Activated CD4-positive, alpha-beta T cell treated with anti-CD3 and anti-CD28 coated beads, Interleukin-2, amount 50 U/mL, for 16 hours (primary cell): ENCODE measurements at regions not wholly inside any gene's neighbourhood (a gene's known extent, or its start where the extent isn't known, plus 50 kb on each side); places are given as distances from the start of the nearest gene placed in this dataset.

ENCODE experiments used
- DNase-seq: peaks from one replicate; pipeline ENCODE4 v3.0.0-alpha.2; 2020

DNA sequence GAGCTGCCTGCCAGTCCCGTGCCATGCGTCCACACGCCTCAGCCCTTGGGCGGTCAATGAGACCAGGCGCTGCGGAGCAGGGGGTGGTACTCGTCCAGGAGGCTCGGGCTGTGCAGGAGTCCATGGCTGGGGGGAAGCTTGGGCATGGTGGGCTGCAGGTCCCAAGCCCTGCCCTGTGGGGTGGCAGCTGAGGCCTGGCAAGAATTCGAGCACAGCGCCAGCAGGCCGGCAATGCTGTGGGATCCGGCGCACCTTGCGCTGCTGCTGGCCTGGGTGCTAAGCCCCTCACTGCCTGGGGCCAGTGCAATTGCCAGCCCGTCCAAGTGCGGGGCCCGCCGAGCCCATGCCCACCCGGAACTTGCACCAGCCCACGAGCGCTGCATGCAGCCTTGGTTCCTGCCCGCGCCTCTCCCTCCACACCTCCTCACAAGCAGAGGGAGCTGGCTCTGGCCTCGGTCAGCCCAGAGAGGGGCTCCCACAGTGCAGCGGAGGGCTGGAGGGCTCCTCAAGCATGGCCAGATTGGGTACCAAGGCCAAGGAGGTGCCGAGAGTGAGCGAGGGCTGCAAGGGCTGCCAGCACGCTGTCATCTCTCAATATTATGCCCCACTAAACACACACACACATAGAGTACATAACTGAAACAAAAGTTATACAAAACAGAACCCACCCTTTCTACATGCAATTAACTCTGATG, 307.7 kb downstream of the LMO4 start:
- DNase-seq, result no peak

DNA sequence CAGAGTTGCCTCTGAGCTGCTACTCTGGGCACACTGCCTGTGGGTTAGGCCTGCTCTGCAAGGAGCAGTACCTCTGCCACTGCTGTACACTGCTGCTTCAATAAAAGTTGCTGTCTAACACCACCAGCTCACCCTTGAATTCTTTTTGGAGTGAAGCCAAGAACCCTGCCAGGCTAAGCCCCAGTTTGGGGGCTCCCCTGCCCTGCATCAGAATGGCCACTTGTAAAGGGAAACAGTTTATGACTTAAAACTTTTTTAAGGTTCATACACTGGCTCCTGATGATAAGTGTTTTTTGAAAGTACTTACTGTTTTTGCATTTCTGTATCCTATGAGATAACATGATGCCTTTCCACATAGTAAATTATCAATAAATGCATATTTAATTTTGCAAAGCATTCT, 310.0 kb downstream of the LMO4 start:
- no peak for DNase-seq

DNA sequence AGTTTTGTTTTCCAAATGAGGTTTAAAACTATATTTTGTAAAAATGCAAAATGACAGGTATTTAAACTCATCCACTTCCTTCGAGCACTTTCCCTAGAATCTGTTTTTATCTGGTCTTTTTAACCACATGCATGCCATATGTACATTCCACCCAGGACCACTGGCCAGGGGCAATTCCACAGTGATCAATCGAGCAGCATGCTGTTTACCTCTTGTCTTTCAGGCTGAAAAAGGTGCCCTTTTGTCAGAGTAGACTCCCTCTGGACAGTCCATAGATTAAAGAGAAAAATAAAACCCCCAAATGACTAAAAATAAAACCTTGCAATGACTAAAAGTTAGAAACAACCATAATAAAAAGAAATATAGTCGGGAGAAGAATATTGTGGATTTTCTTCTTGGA, 313.3 kb downstream of the LMO4 start:
- no peak for DNase-seq

DNA sequence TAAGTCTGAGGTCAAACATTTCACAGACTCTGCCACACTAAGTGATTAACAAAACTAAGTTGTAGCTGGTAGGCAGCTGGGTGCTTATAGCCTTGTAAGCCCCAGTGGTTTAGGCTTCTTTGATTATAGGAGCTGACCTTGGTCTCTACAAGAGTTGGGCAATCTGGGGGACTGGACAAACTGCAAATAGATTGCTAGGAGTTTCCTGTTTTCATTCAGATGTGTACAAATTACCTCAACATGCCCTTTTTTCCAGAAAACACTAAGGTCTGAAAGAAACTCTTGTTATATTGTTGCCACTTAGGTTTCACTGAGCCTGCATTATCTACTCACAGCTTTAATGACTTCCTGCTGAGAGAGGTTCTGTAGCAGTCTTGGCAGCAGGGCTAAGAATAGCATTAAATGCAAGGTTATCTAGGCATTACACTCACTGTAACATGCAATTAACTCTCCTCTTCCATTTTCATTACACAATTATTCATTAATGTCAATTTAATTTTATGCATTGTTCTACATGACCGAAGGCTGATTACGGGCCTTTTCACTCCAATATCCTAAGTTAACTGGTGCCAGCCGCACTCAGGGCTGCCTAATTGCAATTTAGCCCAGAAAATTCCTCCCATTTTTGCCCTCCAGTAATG, 314.0 kb downstream of the LMO4 start:
- no peak for DNase-seq

DNA sequence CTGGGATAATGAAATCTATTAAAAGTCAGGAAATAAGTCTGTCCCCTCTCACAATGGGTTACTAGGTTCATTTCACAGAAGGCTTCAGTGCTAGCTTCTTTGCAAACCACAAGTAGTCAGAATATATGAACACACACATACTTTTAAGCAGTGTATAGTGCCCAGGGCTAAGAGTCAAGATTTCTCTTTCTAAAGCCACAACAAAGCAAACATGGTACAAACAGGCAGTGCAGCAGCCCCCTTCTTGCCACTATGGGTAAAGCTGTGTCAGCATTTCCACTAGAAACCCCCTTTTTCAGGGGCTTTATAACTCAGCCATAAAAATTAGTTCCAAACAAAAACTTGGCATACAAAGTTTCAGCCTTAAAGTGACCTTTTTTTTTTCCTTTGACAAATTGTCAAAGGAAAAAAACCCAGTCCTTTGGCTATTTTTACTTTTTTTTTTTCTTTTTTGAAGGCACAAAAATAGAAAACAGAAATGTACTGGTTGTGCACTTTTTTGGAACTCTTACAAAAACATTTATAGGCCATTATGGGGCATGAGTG, 315.4 kb downstream of the LMO4 start:
- DNase-seq, result no peak

DNA sequence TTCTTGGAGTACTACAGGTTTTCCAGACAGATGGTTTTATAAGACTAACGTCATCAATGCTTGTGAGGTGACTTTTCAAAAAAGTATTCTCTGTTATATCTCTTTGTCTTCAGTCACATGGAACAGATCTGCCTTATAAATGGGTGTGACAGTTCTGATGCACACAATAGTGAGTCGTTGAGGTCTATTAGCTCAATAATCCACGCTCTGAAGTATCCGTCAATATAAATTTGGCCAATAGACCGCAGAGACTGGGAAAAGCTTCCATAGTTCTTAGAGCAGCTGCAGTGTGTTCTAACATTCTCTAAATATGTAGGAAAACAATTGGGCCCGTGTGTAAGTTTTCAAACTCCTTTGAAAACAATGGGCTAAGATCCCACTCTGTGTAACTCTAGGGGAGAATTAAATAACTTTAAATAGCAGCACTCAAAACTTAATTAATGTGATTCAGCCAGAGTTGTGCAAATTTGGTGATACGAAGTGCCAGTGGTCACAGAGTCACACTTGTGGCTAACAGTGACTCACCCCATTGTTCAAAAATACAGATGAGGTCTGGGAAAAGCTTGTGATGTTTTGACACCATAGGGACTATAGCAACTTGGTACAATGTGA, 316.0 kb downstream of the LMO4 start:
- DNase-seq, result peak; percentile 5

DNA sequence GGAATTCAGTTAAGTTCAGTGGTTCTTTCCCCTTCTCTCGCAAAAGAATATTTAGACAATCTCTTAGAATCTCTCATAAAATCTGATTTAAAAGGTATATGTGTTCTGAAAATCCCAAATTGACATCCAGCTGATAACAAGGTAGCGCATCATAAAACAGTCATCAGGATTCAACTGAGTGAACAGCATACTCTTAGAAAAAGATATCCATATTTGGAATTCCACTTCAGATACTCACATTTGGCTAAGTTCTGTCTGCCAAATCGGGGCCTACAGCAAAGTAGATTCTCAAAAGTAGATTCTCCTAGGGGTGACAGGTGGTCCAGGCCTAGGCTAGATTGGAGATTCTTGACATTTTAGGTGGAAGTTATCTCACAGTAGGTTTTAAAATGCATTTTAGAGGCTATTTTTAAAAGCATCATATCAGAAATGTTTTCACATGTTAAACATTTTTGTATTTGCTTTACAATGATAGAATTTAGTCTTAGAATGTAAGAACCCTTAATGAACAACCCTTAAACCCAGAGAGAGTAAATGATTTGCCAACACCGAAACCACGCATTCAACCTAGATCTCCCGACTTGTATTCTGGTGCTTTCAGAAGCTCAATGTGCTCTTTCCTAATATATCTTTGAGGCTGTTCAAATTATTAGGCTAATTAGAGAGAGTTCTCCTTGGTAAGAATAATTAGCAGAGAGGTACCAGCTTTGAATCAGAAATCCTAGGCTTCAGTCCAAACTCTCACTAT, 318.9 kb downstream of the LMO4 start:
- DNase-seq, result no peak

DNA sequence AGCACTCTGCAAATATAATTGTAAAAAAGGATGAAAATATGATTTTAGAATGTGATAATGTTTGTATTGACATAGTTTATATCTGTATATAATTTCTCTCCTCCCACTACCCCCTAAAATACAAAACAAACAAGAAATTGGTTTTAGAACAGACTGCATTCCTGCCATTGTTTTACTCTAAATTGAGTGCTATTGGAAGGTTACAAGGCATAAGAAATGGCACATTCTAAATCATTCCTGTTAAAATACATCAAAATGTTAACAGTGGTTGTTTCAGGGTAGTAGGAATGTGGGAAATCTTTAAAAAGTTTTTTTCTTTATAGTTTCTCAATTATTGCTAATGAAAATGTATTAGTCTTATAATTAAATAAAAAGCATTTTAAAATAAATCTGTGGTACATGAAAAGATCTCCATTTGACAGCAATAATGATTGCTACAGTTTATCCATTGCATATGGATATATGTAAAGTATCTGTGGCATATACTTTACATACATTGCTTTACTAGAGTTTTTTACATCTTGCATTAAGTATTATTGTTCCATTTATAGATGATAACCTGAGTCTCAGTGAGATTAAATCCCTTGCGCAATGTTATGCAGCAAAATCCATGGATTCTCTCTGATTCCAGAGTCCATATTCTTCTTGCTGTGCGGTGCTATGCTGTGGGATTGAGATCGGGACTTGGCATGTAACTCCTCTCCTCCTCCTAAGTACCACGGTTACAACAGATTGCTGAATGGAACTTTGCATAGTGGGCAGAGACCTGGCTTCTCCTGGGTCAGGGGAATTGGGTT, 319.8 kb downstream of the LMO4 start:
- no peak for DNase-seq

DNA sequence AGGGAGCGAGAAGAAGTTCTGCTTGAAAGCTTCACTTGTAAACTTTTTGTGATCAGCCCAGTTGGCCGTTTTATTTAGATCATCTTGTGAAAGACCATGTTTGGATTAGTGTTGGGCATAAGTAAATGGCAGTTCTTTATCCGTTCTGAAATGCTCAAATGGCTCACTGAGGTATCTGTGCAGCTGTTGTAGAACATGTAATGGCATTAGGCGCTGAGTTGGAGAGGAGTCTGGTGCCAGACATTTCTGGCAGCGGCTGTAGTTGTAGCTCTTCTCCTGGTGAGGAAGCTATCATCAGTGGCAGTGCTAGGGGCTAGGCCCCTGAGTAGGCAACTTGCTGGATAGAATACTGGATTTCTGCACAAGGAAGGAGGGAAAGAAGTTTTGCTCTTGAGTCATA, 321.6 kb downstream of the LMO4 start:
- no peak for DNase-seq

DNA sequence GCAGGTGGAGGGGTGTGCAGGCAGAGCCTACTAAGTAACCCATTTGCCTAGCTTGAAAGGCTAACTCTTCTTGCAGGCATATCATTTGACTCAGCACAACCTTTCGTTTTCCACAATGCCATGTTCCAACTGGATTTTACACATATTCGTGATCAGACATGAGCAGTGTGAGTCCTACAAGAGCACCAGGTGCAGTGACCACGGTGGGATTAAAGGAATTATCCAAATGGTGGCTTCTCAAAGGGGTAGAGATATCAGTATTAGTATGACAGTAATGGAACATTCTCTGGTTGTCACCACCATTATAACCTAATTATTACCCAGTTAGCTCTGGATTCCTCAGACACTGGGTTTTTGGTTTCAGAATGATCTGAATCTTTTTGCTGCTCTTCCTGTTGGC, 323.5 kb downstream of the LMO4 start:
- DNase-seq, result no peak

DNA sequence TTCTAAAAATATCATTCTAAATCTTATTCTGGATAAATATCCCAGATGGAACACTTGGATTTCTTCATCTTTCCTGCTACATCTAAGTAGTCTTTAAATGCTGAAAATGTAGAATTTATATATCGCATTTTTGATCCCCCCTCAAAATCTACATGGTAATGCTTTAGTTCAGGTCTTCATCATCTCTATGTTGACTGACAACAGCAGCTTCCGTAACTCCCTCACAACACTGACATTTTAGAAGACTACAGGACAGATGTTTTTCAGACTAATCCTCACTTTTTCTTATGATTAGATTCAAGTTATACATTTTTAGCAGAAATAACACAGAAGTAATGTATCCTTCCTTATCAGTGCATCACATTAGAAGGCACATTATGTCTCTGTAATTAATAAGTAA, 336.5 kb downstream of the LMO4 start:
- no peak for DNase-seq

DNA sequence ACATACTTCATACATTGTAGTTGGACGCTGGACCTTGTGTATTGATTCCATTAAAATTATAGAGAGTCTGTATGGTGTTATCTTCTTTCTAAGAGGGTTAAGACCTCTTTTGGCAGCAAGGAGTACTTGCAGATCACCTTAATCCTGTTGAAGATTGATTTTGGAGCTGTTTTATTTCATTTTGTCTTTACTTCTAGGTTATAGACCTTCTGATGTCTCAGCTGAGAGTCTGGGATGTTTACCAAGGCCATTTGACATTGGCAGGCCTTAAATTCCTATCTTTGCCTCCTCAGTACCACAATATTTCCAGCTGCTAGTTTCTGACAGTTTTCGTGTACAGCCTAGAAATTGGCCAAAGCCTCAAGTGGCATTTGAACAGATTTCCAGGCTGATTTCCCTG, 338.0 kb downstream of the LMO4 start:
- no peak for DNase-seq

DNA sequence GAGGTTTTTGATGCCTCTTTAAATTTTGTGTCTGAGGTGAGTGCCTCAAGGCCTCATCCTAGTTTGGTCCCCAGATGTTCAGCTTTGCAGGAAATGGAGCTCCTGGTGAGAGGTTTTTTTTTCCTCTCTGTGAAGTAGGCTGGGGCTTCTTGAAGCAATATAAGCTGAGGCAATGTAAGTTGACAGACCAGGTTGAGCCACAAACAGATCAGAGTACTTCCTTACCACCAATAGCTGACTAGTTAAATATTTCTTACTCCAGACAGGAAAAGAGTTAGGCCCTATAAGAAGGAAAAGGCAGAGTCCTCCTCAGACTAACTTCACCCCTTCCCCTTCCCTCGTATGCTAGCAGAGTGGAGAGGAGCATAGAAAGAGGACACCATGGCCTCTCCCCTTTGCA, 341.0 kb downstream of the LMO4 start:
- no peak for DNase-seq

DNA sequence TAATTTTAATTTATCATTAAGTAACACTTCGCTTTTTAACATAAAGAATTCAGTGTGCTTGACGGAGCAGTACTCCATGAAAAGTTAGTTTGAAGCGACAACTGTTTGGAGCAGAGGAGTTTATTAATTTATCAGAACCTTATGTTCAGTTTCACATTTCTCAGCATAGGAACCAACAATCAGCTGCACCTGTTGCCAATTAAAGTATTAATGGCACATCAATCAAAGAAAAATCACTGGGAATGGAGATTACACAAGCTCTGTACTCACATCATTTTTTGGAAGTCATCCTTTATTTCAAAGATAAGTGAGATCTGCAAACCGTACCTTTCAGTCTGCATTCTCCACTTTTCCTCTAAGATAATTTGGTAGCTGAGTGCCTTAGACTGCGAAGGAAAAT, 344.6 kb downstream of the LMO4 start:
- DNase-seq, result no peak

DNA sequence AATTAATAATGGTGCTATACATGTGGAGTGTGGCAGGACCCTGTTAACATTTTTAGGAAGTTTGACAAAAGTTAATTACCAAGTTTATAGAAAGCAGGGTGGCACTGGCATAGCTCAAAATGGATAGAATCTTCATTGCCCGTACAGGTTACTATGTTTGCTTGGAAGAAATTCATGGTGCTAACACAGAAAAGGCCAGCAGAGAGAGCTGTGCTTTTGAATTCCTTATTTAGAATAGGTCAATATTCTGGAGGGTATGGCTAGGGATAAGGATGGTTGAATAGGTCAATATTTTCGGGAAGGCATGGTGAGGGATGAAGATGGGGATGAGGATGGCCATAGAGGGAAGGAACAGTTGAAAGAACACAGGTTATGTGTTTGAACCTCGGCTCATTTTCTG, 345.1 kb downstream of the LMO4 start:
- no peak for DNase-seq

DNA sequence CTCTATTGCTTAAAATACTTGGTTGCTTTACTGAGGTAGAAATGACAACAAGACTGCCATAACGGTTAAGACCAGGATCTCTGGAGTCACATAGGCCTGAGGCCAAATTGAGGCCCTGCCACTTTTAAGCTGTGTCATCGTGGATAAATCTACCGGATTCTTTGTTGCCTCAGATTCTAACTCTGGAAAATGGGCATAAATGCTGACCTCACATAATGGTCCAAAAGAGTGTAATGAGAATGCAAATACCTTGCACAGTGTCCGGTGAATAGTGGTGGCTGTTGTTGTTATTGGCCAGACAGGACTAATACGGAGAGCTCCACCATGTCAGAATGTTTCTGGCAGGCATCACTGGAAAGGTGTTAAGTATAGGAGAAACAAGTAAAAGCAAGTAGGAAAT, 346.1 kb downstream of the LMO4 start:
- DNase-seq, result no peak

DNA sequence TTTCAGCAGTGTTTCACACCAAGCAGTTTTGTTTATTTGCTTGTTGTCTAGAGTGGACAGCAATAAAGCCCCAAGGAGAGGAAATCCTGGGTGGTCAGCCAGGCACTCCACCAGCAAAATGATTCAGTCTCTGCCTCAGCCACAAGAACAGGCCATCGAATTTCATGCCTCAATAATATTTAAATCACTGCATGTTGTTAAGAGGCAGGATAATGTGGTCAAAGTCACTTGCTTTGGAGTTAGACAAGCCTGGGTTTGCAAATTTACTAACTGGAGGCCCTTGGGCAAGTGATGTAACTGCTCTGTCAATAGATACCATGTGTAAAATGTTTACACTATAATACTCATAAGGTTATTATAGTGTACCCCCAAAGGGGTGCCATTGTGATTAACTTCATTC, 349.6 kb downstream of the LMO4 start:
- no peak for DNase-seq

DNA sequence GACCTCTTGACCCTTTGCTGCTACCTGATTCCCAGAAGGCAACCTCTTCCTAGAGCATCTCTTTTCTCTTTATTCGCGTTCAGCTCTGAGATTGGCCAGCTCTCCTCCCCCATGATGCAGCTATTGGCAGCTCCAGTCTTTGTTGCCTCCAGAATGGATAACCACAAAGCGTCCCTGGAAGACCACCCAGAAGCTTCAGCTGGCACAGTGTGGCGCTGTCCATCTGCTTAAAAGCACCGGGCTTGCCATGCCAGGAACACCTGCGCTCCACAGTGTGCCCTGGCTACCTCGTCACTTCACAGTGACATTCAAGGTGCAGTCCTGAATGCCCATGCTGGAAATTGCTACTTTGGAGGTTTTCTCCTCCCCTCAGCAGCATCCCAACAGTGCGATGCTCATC, 353.9 kb downstream of the LMO4 start:
- no peak for DNase-seq

DNA sequence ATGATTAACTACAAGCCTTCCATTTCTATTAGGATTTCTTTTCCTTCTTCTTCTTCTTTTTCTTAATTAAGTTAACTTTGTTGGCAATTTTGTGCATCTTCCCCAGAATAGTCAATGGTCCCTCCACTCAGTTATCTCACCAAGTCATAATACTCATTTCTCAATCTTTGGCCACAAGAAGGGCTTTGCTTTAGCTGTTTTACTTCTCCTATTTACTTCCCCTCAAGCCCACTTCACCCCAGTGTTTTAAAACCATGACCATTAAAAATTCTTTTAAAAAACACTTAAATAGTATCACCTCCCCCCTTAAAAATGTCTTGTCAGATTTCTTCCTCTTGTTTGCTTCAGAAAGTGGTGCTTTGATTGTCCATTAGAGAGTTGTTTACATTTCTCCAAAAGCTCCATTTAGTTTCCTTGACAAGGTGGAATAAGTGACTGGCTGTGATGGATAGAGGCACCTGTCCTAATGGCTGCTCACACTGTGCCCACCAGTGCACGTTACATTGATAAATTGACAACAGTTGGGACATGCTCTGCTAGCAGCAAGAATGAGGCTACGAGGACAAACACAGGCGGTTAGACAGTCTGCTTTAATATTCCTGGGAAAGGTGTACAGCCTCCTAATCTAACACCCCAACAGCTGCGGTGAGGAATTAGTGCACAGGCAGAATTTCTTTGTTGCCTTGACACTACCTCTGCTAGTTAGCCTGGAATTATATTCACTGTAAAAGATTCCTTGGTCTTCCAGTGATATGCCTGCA, 354.7 kb downstream of the LMO4 start:
- no peak for DNase-seq

DNA sequence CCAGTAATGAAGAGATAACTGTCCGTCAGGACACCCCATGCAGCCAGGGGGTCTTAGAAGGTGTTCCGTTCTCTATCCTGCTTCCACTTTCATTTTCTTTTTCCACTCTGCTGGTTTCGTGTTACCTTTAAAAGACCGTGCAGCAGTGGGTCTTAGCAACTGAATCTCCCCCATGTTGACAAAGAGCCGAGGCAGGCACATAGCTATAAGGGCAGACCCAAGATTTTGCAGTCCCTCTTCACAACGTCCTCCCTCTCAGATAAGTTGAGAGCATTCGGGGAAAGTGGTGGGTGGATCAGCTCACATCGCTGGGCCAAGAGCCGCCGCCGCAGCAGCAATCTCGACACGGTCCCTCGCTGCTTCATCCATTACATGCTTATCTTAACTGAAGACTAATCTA, 355.5 kb downstream of the LMO4 start:
- no peak for DNase-seq

DNA sequence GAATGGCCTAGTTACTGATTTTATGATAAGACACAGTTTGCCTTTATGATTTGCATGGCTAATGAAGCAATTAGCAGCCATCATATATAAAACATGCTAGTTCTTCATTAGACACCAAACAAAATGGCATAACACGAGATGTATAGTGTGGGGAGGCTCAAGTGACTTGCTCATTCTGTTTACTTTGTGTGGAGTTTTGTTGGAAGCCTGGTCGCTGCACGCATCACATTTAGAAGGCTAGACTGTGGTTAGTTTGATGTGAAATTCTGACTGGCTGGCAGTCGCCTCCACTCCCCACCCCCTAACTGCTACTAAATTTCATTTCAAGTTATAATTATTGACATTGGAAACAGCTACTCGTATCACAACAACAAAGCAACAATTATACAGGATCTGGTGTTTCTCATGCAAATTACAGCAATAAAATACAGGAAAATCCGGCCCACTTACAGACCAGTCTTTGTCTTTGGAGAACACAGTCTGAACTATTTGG, 356.1 kb downstream of the LMO4 start:
- no peak for DNase-seq
